ENCODE measurements at regions not wholly inside any gene's neighbourhood (a gene's known extent, or its start where the extent isn't known, plus 50 kb on each side); places are given as distances from the start of the nearest gene placed in this dataset.
A peak's percentile ranks its signal among the peaks of the same experiment; 100 is the strongest.

DNA sequence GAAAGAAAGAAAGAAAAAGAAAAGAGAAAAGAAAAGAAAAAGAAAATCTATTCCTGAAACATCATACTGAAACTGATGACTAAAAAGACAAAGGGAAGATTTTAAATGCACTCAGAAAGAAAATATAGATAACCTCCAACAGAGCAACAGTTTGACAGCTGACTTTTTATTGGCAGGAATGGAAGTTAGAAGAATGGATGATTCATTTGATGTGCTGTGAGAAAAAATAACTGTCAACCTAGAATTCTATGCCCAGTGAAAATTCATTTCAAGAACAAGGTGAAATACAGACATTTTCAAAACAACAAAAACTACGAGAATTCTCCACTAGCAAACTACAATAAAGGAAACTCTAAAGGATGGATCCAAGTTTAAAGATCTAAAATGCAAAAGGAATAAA, 50.5 kb upstream of the HSPA12A start:
- H3K4me3 ChIP-seq (ENCODE audit: low read depth, low read length): no peak overlapping the region
- no peak for DNase-seq (ENCODE audit: low read depth)
- TF ChIP-seq, protein P1, sequence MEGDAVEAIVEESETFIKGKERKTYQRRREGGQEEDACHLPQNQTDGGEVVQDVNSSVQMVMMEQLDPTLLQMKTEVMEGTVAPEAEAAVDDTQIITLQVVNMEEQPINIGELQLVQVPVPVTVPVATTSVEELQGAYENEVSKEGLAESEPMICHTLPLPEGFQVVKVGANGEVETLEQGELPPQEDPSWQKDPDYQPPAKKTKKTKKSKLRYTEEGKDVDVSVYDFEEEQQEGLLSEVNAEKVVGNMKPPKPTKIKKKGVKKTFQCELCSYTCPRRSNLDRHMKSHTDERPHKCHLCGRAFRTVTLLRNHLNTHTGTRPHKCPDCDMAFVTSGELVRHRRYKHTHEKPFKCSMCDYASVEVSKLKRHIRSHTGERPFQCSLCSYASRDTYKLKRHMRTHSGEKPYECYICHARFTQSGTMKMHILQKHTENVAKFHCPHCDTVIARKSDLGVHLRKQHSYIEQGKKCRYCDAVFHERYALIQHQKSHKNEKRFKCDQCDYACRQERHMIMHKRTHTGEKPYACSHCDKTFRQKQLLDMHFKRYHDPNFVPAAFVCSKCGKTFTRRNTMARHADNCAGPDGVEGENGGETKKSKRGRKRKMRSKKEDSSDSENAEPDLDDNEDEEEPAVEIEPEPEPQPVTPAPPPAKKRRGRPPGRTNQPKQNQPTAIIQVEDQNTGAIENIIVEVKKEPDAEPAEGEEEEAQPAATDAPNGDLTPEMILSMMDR (IDR thresholded peaks at IDR 0.05; ENCODE audit: low read depth, low read length, missing control alignments): no peak

DNA sequence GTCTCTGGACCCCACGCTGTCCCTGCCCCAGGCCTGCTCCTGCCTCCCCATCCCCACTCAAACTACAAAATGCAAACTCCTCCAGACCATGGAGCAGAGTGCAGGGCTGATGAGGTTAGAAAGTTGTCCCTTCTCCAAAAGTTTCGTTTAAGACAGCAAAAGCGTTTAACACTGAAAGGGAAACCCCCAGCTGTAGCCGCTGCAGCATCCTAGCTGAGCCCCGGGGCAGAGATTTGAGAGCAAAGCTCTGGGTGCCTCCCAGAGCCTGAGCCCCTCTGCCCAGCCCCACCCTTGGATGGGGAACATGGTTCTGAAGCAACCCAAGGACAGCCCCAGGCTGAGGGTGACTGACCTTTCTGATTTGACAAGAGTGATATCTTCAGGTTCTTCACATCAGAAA, 52.8 kb upstream of the ENO4 start:
- TF ChIP-seq, protein P1 (IDR thresholded peaks at IDR 0.05; ENCODE audit: low read depth, low read length, missing control alignments): no peak
- DNase-seq (ENCODE audit: low read depth): no peak
- no peak overlapping the region for H3K4me3 ChIP-seq (ENCODE audit: low read depth, low read length)

GRCh38 chr10:116796910-116797513, 52.3 kb upstream of the ENO4 start:
- TF ChIP-seq, protein P1 (IDR thresholded peaks at IDR 0.05; ENCODE audit: low read depth, low read length, missing control alignments): peak; percentile 88
- no peak for DNase-seq (ENCODE audit: low read depth)
- no peak overlapping the region for H3K4me3 ChIP-seq (ENCODE audit: low read depth, low read length)

DNA sequence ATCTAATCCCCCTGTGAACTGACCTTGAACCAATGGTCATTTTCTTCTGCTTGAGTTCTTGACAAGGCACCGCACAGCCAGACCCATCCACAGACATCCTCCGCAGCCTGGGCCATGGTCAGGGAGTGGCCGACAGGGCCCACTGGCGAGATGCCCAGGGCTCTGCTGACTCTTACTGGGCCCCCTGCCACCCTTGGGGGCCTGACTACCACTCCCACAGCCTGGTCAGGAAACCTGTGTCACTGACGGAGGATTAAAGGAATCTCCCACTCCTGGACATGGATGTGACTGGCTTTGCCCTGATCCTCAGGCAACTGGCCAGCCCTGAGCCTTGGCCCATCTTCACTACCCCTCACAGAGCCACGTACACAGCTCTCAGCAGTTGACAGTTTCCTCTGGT, 50.4 kb upstream of the ENO4 start:
- TF ChIP-seq, protein P1 (IDR thresholded peaks at IDR 0.05; ENCODE audit: low read depth, low read length, missing control alignments): no peak
- H3K4me3 ChIP-seq (ENCODE audit: low read depth, low read length): no peak overlapping the region
- DNase-seq (ENCODE audit: low read depth): no peak

All from GM12864 (cell line).